Fibroblast of upper back skin (primary cell): ENCODE measurements at regions not wholly inside any gene's neighbourhood (a gene's known extent, or its start where the extent isn't known, plus 50 kb on each side); places are given as distances from the start of the nearest gene placed in this dataset.

Experiments used
- DNase-seq: peaks from one replicate; pipeline ENCODE4 v3.0.0-alpha.2; 2013

GRCh38 chr5:51449026-51449425 is 65.8 kb downstream of the ISL1 start:
- peak; percentile 53 for DNase-seq

GRCh38 chr5:51452562-51452961 is 69.3 kb downstream of the ISL1 start:
- peak; percentile 23 for DNase-seq

- no peak for DNase-seq
Measured at GRCh38 chr5:51465165-51465564, 81.9 kb downstream of the ISL1 start.

GRCh38 chr5:51466214-51466613 is 83.0 kb downstream of the ISL1 start:
- no peak for DNase-seq

GRCh38 chr5:51468196-51468595 is 84.9 kb downstream of the ISL1 start:
- peak; percentile 27 for DNase-seq

GRCh38 chr5:51471630-51472029 is 88.4 kb downstream of the ISL1 start:
- DNase-seq = no peak

- no peak for DNase-seq
Measured at GRCh38 chr5:51472472-51472871, 89.2 kb downstream of the ISL1 start.

- no peak for DNase-seq
Measured at GRCh38 chr5:51475628-51476027, 92.4 kb downstream of the ISL1 start.

- DNase-seq = no peak
Measured at GRCh38 chr5:51476431-51476830, 93.2 kb downstream of the ISL1 start.

- no peak for DNase-seq
Measured at GRCh38 chr5:51479840-51480239, 96.6 kb downstream of the ISL1 start.

GRCh38 chr5:51484326-51484725 is 101.1 kb downstream of the ISL1 start:
- peak; percentile 46 for DNase-seq

GRCh38 chr5:51486158-51486557 is 102.9 kb downstream of the ISL1 start:
- no peak for DNase-seq

GRCh38 chr5:51487952-51488351 is 104.7 kb downstream of the ISL1 start:
- no peak for DNase-seq

- no peak for DNase-seq
Measured at GRCh38 chr5:51488803-51489642, 105.8 kb downstream of the ISL1 start.

GRCh38 chr5:51494821-51495220 is 111.6 kb downstream of the ISL1 start:
- no peak for DNase-seq

GRCh38 chr5:51495672-51496071 is 112.4 kb downstream of the ISL1 start:
- peak; percentile 75 for DNase-seq

GRCh38 chr5:51517838-51518237 is 134.6 kb downstream of the ISL1 start:
- no peak for DNase-seq

GRCh38 chr5:51518607-51519006 is 135.4 kb downstream of the ISL1 start:
- DNase-seq = no peak

- no peak for DNase-seq
Measured at GRCh38 chr5:51521583-51521982, 138.3 kb downstream of the ISL1 start.

GRCh38 chr5:51539232-51539631 is 156.0 kb downstream of the ISL1 start:
- no peak for DNase-seq

GRCh38 chr5:51544031-51544785 is 161.0 kb downstream of the ISL1 start:
- DNase-seq = no peak

GRCh38 chr5:51556833-51557232 is 173.6 kb downstream of the ISL1 start:
- DNase-seq = no peak

- no peak for DNase-seq
Measured at GRCh38 chr5:51558682-51559081, 175.4 kb downstream of the ISL1 start.

- DNase-seq = no peak
Measured at GRCh38 chr5:51559339-51559738, 176.1 kb downstream of the ISL1 start.
